Colonic mucosa (tissue), 4 donors: ENCODE measurements at regions not wholly inside any gene's neighbourhood (a gene's known extent, or its start where the extent isn't known, plus 50 kb on each side); places are given as distances from the start of the nearest gene placed in this dataset.

Experiments
- DNase-seq: peaks from one replicate; pipeline ENCODE4 v3.0.0-alpha.2; 2020
- H3K27ac ChIP-seq: fragments of 200-600 bp; one replicate; pipeline ENCODE4 v1.8.0; 2021
- H3K27me3 ChIP-seq: fragments of 200-600 bp; one replicate; pipeline ENCODE4 v1.8.0; 2021
- H3K36me3 ChIP-seq: fragments of 200-600 bp; one replicate; pipeline ENCODE4 v1.8.0; 2021
- H3K4me1 ChIP-seq: fragments of 200-600 bp; one replicate; pipeline ENCODE4 v1.8.0; 2021; ENCODE audit warnings: mild to moderate bottlenecking
- H3K4me3 ChIP-seq: fragments of 200-600 bp; one replicate; pipeline ENCODE4 v1.8.0; 2021
- H3K9ac ChIP-seq, 2 donors: one replicate each; pipeline ENCODE4 v1.7.0; 2013; ENCODE audit warnings: control low read depth in 2 of 2, low read depth in 2 of 2, low read length in 2 of 2
- H3K9me3 ChIP-seq: fragments of 200-600 bp; one replicate; pipeline ENCODE4 v1.8.0; 2021
- intact Hi-C: fragments of 100-400 bp; cut with DNase I; formaldehyde crosslinking; loops from one replicate; pipeline ENCODE4 v1.14.1; 2022
- TF ChIP-seq, protein P1 (sequence below): fragments of 200-600 bp; IDR thresholded peaks from one replicate; pipeline ENCODE4 v1.8.0; 2022; ENCODE audit warnings: antibody characterized with exemption, mild to moderate bottlenecking
- donor health status: healthy.
- donor health status: DM: no; HTN: no; CAD: no.
- donor health status: DM: no; HTN: no; CAD: no.

DNA sequence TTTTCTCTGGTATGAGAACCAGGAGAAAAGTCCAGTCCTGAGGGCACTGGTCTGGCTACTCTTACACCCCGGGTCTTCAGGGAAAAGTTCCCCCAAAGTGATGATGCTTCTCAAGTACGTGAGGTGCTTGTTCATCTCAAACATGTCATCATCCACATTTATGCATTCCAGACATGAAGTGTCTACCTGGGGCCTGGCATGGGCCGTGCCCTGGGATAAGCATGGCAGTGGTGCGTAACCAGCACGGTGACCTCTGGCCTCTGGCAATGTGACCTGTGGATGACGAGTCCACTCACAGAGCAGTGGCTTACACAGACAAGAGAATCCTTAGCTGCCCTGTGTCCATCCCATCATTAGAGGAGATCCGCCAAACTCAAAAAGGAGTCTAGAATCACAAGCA lies 74.8 kb upstream of the LGALSL start:
- intact Hi-C loops = no loop called here
- TF ChIP-seq, protein P1, sequence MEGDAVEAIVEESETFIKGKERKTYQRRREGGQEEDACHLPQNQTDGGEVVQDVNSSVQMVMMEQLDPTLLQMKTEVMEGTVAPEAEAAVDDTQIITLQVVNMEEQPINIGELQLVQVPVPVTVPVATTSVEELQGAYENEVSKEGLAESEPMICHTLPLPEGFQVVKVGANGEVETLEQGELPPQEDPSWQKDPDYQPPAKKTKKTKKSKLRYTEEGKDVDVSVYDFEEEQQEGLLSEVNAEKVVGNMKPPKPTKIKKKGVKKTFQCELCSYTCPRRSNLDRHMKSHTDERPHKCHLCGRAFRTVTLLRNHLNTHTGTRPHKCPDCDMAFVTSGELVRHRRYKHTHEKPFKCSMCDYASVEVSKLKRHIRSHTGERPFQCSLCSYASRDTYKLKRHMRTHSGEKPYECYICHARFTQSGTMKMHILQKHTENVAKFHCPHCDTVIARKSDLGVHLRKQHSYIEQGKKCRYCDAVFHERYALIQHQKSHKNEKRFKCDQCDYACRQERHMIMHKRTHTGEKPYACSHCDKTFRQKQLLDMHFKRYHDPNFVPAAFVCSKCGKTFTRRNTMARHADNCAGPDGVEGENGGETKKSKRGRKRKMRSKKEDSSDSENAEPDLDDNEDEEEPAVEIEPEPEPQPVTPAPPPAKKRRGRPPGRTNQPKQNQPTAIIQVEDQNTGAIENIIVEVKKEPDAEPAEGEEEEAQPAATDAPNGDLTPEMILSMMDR = no peak
- H3K9ac ChIP-seq = no peak overlapping the region

DNA sequence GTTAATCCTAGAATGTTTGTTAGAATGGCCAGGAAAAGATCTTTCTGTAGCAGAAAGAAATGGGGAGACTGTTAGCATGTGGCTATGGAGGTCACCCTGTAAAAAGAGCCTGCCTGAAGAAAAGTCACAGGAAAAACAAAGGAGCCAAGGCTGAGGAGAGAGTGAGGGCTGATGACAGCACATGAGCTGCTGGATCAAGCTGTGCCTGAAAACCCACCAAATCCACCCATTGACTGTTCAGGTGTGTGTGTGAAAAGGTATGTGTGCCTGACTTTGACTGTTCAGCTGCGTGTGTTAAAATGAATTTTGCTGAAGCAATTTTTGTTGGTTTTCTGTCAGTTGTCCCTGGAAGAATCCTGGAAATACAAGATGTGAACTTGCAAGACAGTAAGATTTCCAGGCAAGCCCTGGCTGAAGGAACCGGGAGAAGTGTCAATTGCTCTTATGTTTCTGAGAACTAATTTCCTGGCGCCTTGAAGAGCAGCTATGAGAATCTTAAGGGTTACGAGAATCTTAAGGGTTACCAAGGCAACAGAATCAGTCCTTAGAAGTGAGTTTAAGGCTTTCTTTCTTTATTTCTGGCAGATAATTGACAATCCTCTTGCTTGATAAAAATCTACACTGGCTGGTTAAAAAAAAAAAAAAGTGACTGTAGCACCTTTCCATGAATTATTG lies 73.0 kb upstream of the LGALSL start:
- TF ChIP-seq, protein P1 = no peak
- Histone ChIP-seq H3K36me3 (no peaks in the 10 kb centered on the region), H3K9me3 (no peaks in the 10 kb centered on the region), H3K27me3 (no peaks in the 10 kb centered on the region), H3K9ac (no peak overlapping the region), H3K4me1 (no peaks in the 10 kb centered on the region), H3K4me3 (no peak overlapping the region), H3K27ac (no peak overlapping the region)
- no peak for DNase-seq
- intact Hi-C loops = no loop called here

More for the DNA sequence above, 74.8 kb upstream of the LGALSL start:
- no peaks in the 10 kb centered on the region for H3K9me3 ChIP-seq
- no peaks in the 10 kb centered on the region for H3K4me1 ChIP-seq
- no peak overlapping the region for H3K4me3 ChIP-seq
- no peaks in the 10 kb centered on the region for H3K36me3 ChIP-seq
- no peak overlapping the region for H3K27ac ChIP-seq
- no peak for DNase-seq
- H3K27me3 ChIP-seq = no peaks in the 10 kb centered on the region

DNA sequence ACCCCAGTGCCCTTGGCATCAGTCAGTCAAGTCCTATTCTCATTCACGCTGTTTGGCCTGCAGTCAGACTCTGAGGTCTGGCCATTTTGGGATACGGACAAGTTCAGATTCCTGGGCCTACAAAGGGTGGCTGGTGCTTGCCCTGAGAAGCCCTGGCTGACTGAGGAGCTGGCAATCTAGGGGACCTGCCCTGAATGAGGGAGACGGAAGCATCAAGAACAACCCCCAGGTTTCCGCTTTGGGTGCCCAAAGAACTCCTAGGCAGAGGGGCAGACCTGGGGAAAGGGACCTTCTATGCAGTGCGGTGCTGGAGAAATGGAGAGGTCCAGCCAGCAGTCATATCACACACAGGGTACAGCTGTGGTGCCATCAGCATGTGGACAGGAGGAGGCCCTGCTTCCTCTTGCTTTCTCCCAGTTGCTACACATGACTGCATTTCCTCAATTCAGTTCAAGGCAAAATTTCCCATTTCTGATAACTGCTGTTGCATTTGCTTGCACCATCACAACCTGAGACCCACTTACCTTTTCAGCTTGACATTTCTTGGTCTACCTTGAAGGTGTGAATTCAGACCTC lies 70.9 kb upstream of the LGALSL start:
- Histone ChIP-seq H3K9me3 (no peaks in the 10 kb centered on the region), H3K36me3 (no peaks in the 10 kb centered on the region), H3K4me1 (no peaks in the 10 kb centered on the region), H3K27me3 (no peaks in the 10 kb centered on the region), H3K27ac (no peak overlapping the region), H3K4me3 (no peak overlapping the region), H3K9ac (no peak overlapping the region)
- intact Hi-C loops = no loop called here
- no peak for DNase-seq
- TF ChIP-seq, protein P1 = no peak

DNA sequence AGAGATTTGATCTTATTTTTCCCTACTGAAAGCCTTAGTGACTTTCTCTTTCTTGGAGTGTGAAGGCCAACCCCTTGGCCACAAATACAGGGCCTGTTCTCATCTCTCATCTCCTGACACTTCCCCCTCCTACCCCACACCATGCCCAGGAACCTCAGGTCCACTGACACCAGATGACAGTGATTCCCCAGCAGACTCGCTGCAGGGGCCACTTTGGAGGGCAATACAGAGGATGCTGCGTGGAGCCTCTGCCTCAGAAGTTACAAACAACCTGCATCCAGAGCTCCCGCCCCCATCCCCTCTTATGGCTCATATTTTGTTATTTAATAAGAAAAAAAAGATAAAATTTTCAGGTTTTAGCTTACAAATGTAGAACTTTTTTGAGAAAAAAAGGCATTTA lies 70.1 kb upstream of the LGALSL start:
- H3K9me3 ChIP-seq = no peaks in the 10 kb centered on the region
- no peak overlapping the region for H3K4me3 ChIP-seq
- no peaks in the 10 kb centered on the region for H3K4me1 ChIP-seq
- TF ChIP-seq, protein P1 = no peak
- no peak overlapping the region for H3K27ac ChIP-seq
- H3K9ac ChIP-seq = no peak overlapping the region
- DNase-seq = no peak
- H3K27me3 ChIP-seq = no peaks in the 10 kb centered on the region
- no peaks in the 10 kb centered on the region for H3K36me3 ChIP-seq
- intact Hi-C loops = no loop called here

DNA sequence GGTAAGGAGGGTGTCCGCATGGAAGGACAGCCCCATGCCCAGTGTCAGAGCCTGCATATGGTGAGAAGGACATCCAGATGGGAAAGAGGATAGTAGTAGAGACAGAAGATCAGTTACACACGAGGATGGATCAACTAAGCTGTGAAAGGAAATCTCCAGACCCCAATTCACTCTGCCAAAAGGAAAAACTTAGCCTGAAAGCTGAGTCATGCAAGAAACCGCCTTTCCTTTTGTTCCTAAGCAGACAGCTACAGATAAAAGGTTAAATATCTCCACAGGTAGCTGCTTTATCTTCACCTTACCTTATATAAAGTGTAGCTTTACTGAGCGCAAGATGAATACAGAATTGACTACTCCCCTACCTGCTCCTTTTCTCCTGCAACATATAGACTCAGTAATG lies 67.3 kb upstream of the LGALSL start:
- no peaks in the 10 kb centered on the region for H3K4me1 ChIP-seq
- intact Hi-C loops = no loop called here
- DNase-seq = no peak
- no peak overlapping the region for H3K9ac ChIP-seq
- H3K4me3 ChIP-seq = no peak overlapping the region
- TF ChIP-seq, protein P1 = no peak
- no peaks in the 10 kb centered on the region for H3K9me3 ChIP-seq
- no peaks in the 10 kb centered on the region for H3K27me3 ChIP-seq
- no peaks in the 10 kb centered on the region for H3K36me3 ChIP-seq
- no peak overlapping the region for H3K27ac ChIP-seq
